GM21737 (cell line): ENCODE measurements at regions not wholly inside any gene's neighbourhood (a gene's known extent, or its start where the extent isn't known, plus 50 kb on each side); places are given as distances from the start of the nearest gene placed in this dataset.

Experiments
- ATAC-seq: cut with Tn5 transposase; IDR thresholded peaks from one replicate; pipeline ENCODE4 v1.9.1; 2021; ENCODE audit warnings: mild to moderate bottlenecking, moderate library complexity; ENCODE audit not compliant: unreplicated experiment

DNA sequence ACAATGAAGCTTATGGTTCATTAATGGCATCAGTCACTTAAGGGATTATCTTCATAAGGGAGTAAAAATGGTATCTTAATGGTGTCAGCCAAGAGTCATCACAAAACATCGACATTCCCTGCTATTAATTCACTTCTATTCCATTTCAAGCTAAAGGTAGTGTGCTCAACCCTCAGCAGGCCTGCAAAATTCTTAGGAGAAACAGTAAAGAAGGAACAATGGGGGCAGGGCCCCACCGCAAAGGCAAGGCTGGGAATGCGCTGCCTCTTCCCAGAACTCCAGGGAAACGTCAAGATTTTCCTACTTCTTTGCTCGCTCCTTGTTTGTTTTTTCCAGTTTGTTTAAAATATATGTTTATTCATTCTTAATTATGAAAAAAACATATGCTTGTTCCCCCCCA lies 187.3 kb upstream of the TSC22D2 start:
- ATAC-seq = no peak

DNA sequence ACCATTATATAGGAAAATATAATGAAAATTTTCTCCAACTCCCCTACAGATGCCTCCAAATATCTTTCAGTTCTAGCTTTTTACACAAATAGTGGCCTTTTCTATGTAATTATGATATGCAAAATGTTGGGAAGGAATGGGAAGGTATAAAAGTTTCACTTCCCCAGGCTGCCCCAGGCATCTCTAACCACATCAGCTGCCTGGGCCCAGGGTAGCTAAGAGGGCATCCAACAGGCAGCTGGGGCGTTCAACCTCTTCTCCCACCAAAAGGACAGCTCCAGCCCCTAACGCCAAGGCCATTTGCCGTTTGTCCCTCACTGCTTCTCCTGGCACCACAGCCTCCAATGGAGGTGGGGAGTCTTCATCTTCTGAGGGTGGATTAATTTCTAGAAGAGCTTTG lies 188.1 kb upstream of the TSC22D2 start:
- no peak for ATAC-seq

GRCh38 chr3:150218841-150219240 lies 189.3 kb upstream of the TSC22D2 start:
- no peak for ATAC-seq

DNA sequence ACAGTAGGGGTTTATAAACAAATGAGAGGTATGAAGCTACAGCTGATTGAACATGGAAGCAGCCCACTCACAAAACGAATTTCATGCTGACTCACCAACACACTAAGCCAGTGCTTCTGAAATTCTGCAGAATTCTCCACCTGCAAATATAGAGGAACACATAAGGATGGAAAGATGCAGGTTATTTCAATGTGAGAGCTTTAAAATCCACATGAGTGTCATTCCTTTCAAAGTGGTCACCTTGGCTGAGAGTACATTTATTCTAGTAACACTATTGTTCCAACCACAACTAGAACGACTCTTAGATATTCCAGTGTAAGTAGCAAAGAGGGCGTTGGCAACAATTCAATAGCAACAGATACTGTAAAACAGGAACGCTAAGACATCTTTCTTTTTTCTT lies 189.9 kb upstream of the TSC22D2 start:
- ATAC-seq = no peak

GRCh38 chr3:150217691-150218090 lies 190.4 kb upstream of the TSC22D2 start:
- no peak for ATAC-seq

- no peak for ATAC-seq
Measured at GRCh38 chr3:150216866-150217600, 191.1 kb upstream of the TSC22D2 start.

DNA sequence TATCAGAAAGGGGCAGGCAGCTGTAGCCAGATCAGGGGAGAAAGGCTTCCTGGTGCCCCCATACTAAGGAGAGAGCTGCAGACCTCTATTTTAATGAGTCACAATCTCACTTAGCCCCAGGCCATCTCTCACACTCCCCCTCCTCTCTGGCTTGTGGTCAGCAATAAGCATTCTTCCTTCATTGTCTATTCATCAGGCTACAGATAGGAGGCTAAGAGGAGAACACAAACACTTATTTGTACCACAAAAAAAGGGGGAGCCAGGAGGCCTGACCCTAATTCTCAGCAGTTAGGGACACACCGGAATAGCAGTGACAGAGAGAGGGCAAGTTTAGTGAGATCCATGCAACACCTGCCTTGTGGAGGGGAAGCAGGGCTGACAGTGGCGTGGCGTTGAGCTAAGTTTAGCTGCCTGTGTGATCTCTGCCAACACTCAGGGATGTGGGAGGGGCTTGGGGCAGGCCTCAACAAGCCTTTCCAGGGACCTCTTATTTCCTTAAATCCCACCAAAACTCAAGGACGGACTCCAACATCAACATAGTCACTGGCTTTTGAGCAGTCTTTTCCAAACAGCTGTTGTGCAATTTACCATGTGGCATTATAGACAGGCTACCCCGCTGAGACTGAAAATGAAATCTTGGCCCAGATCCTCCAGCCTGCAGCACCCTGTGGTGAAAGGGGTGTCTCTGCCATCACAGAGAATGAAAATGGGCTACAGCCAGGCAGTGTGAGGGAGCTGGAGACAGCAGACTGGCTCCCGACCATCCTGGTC lies 191.9 kb upstream of the TSC22D2 start:
- no peak for ATAC-seq

DNA sequence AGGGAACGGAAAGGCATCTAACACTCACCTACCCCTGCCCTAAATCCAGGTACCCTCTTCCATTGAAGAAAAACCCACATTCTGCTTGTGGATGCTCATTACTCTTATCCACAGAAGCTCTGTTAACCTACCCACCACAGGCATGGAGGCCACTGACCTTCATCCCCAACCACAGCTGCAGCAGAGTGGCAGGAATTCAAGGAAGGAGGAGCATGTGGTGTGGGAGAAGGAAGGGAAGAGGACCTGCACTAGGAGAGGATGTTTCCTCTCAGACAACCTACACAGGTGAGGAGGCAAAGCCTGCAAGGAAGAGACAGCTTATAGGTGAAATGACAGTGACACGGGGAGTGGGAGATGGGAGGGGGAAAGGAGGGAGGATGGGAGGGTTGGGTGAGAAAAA lies 192.5 kb upstream of the TSC22D2 start:
- no peak for ATAC-seq

- no peak for ATAC-seq
Measured at GRCh38 chr3:150213577-150213976, 194.5 kb upstream of the TSC22D2 start.

DNA sequence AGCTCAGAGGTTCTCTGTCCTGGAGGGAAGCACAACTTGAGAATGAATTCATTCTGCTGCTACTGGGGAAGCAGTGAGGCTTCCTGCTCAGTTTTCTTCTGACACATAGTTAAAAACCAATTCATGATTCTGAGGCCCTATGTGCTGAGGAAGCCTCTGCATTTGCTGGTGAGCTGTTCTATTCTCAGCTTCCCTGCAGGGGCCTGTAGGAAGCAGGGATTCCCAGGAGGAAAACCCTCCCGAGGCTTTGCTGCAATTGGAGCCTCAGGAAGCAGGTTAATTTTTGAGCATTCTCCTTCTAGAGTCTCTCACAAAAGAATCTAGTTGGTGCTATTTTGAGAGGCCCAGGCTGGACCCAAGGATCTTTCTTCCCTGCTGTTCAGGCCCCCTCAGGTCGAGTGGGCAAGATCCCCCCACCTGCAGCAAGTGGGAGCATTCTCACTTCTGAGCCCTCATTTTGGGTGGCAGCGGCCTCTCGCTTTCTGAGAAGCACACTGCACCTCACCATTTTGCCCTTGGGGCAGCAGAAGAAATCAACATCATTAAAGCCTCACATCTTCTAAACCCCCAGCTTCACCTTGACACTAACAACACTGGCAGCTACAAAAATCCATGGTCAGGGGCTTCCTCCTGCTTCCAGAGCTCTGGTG lies 197.5 kb upstream of the TSC22D2 start:
- ATAC-seq = no peak

DNA sequence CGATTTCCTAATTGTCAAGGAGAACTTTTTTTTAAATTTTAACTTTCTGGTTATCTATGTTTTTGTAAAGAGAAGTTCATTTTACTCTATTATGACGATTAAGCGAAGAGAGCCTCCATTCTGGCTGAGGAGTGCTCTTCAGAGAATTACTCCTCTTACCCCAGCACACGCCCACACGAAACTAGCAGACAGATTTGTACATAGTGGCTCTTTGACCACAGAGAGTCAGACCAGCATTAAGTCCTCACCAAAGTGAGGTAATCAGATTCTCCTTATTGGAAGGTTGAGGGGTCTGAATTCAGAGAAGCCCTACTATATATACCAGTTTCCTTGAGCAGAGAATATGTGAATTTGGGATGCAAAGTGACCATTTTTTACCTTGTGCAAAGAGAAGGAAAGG lies 204.8 kb upstream of the TSC22D2 start:
- ATAC-seq = no peak

GRCh38 chr3:150202711-150203110 lies 205.4 kb upstream of the TSC22D2 start:
- no peak for ATAC-seq

- ATAC-seq = no peak
Measured at GRCh38 chr3:150194957-150195356, 213.1 kb upstream of the TSC22D2 start.

DNA sequence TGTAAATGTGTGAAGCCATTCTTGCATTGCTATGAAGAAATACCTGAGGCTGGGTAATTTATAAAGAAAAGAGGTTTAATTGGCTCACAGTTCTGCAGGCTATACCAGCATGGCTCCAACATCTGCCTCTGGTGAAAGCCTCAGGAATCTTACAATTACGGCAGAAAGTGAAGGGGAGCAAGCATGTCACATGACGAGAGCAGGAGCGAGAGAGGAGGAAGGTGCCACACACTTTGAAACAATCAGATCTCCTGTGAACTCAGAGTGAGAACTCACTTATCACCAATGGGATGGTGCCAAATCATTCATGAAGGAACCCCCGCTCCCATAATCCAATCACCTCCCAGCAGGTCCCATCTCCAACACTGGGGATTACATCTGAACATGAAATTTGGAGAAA lies 213.6 kb upstream of the TSC22D2 start:
- no peak for ATAC-seq

- no peak for ATAC-seq
Measured at GRCh38 chr3:150184426-150185071, 213.9 kb upstream of the PFN2 start.

- ATAC-seq = no peak
Measured at GRCh38 chr3:150183678-150184425, 213.2 kb upstream of the PFN2 start.

- ATAC-seq = no peak
Measured at GRCh38 chr3:150180334-150180733, 209.6 kb upstream of the PFN2 start.

DNA sequence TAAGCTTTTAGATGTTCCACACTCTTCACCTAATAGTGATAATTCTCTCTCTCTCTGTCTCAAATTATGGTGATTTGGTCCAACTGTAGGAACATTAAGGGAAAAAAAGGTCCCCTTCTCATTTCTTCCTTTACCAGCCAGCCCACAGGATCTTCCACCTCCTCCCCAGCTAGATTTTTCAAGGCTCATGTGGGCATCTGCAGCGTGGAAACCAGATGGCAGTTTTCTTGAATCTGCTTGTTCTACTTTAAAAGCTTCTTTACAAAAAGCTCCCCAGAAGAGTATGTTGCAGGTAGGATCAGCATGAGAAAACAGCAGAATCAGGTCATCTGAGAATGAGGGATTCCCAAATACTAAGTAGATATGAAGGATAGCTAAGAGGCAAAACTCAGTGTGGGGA lies 208.6 kb upstream of the PFN2 start:
- no peak for ATAC-seq

DNA sequence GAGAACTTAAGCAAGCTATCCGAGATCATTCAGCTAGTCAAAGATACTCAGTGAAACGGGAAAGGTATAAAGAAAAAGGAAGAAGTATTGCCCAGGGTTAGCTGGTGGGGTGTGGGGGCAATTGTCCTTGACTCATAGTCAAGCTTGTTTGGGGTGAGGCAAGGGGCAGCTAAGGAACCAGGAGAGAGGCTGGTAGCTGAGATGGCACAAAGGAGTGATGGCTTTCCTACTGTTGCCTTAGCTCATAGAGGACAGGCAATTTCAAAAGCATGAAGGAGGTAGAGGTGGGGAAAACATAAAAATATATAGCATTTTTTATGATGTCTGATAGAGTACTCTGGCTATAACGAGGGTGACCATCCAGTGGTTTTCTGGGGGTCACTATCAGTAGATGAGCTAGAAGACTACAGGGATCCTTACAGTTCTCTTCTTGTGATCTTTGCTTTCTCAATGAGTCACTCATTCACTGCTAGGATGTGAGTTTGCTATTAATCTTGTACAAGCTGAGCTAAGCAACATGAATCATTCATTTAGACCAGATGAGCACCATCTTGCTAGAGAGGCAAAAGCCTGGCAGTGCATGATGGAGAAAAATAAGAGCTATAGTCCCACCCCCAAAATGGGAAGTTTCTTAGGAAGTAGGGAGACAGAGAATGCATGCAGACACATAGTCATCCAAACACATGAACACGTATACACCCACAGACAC lies 207.1 kb upstream of the PFN2 start:
- ATAC-seq = no peak

GRCh38 chr3:150174179-150174578 lies 203.5 kb upstream of the PFN2 start:
- no peak for ATAC-seq
